GM12878 (cell line): ENCODE measurements at regions not wholly inside any gene's neighbourhood (a gene's known extent, or its start where the extent isn't known, plus 50 kb on each side); places are given as distances from the start of the nearest gene placed in this dataset.
A peak's percentile ranks its signal among the peaks of the same experiment; 100 is the strongest.

ENCODE experiments used
- ATAC-seq: fragments of 200-7000 bp; cut with Tn5 transposase; 3 replicates; pipeline ENCODE4 v1.9.1; 2020; ENCODE audit warnings: mild to moderate bottlenecking, moderate library complexity
- BruUV-seq: library from RNA; stranded (reverse); fragments of 400-500 nt; replicated peaks from 2 replicates; lab custom pipeline; 2021; lab: Mats Ljungman, UMichigan
- CTCF ChIA-PET: fragments of 300-600 bp; sonication (Branson Sonifier 250); formaldehyde crosslinking; extraction: SDS; loops from one replicate; lab custom pipeline; 2021; ENCODE audit warnings: inconsistent platforms; lab: Yijun Ruan, JAX
- POLR2A ChIA-PET: fragments of 350-600 bp; formaldehyde crosslinking; extraction: SDS; loops from one replicate; lab custom pipeline; 2021; ENCODE audit warnings: inconsistent platforms; lab: Charles Lee
- RAD21 ChIA-PET: fragments of 300-600 bp; sonication (Branson Sonifier 250); formaldehyde crosslinking; loops from one replicate; lab custom pipeline; 2023; ENCODE audit warnings: antibody characterized with exemption; ENCODE audit not compliant: unreplicated experiment; lab: Charles Lee
- SMC1A ChIA-PET: fragments of 300-600 bp; sonication (Branson Sonifier 250); formaldehyde crosslinking; loops from one replicate; lab custom pipeline; 2023; ENCODE audit not compliant: unreplicated experiment, uncharacterized antibody; lab: Charles Lee
- DNase-seq: peaks from one replicate; pipeline ENCODE4 v3.0.0-alpha.2; 2011; ENCODE audit warnings: low read depth, low spot score
- FAIRE-seq: peaks from 3 replicates; lab custom pipeline; 2011; peaks lifted over from hg19 to GRCh38; lab: Jason Lieb, UNC
- H2AFZ ChIP-seq: 2 replicates; pipeline ENCODE4 v1.6.0; 2011; ENCODE audit warnings: low read depth, low read length, control low read depth; ENCODE audit not compliant: control insufficient read depth
- H3K27ac ChIP-seq: 2 replicates; pipeline ENCODE4 v1.5.1; 2011; ENCODE audit warnings: control low read depth; ENCODE audit not compliant: control insufficient read depth, insufficient read depth
- H3K27me3 ChIP-seq, 2 experiments: replicated peaks in 1 of 2; 2 replicates each; pipeline versions ENCODE4 v1.6.0 to v1.6.1; 2011; ENCODE audit warnings: low read length in 1 of 2; ENCODE audit not compliant: control insufficient read depth in 2 of 2, insufficient read depth in 2 of 2
- H3K36me3 ChIP-seq, 2 experiments: 2 replicates each; pipeline ENCODE4 v1.5.1; 2011; ENCODE audit warnings: low read length in 1 of 2; ENCODE audit not compliant: control insufficient read depth in 2 of 2, insufficient read depth in 2 of 2
- H3K4me1 ChIP-seq: 2 replicates; pipeline ENCODE4 v1.6.1; 2011; ENCODE audit warnings: mild to moderate bottlenecking, low read length, moderate library complexity, mixed read lengths; ENCODE audit not compliant: control insufficient read depth, insufficient read depth
- H3K4me2 ChIP-seq: 2 replicates; pipeline ENCODE4 v1.6.0; 2011; ENCODE audit warnings: control low read depth; ENCODE audit not compliant: control insufficient read depth, insufficient read depth
- H3K4me3 ChIP-seq: fragments of 200-600 bp; sonication (generic); 2 replicates; pipeline ENCODE4 v1.5.1; 2016
- H3K79me2 ChIP-seq: 2 replicates; pipeline ENCODE4 v1.6.0; 2011; ENCODE audit warnings: low read length; ENCODE audit not compliant: control insufficient read depth, insufficient read depth
- H3K9ac ChIP-seq: 2 replicates; pipeline ENCODE4 v1.8.0; 2011; ENCODE audit warnings: low read length, control low read depth, mixed read lengths; ENCODE audit not compliant: control insufficient read depth, insufficient read depth
- H3K9me3 ChIP-seq: replicated peaks from 3 replicates; pipeline ENCODE4 v1.5.1; 2011; ENCODE audit warnings: mild to moderate bottlenecking, low read length; ENCODE audit not compliant: control insufficient read depth, insufficient read depth
- H4K20me1 ChIP-seq: 2 replicates; pipeline ENCODE4 v1.6.0; 2011; ENCODE audit not compliant: control insufficient read depth, insufficient read depth
- ASH2L ChIP-seq: fragments of 300-600, 200-600 bp; sonication (generic); IDR thresholded peaks from 2 replicates; pipeline ENCODE4 v1.6.1; 2017; ENCODE audit warnings: low read depth, mild to moderate bottlenecking, borderline replicate concordance
- BHLHE40 ChIP-seq, 2 experiments: fragments of 450-650 bp in 1 of 2; IDR thresholded peaks; 2 replicates each; pipeline ENCODE4 v1.6.1; 2011 to 2017; ENCODE audit warnings: low read depth in 2 of 2, borderline replicate concordance in 1 of 2, improper control_type of control experiment in 1 of 2, low read length in 1 of 2, mild to moderate bottlenecking in 1 of 2
- CEBPB ChIP-seq, 2 experiments: fragments of 150-350 bp in 1 of 2; IDR thresholded peaks; 2 replicates each; pipeline ENCODE4 v1.6.1; 2012 to 2014; ENCODE audit warnings: low read depth in 2 of 2, low read length in 2 of 2, borderline replicate concordance in 1 of 2, inconsistent platforms in 1 of 2
- CHD2 ChIP-seq: IDR thresholded peaks from 2 replicates; pipeline ENCODE4 v1.6.1; 2011; ENCODE audit warnings: low read depth, low read length, improper control_type of control experiment, borderline replicate concordance
- CREB1 ChIP-seq: IDR thresholded peaks from 2 replicates; pipeline ENCODE4 v1.6.1; 2012; ENCODE audit warnings: low read depth, mild to moderate bottlenecking, inconsistent platforms
- JUNB ChIP-seq: IDR thresholded peaks from 2 replicates; pipeline ENCODE4 v1.6.1; 2016; ENCODE audit warnings: antibody characterized with exemption, mild to moderate bottlenecking
- LARP7 ChIP-seq: fragments of 450-650 bp; IDR thresholded peaks from 2 replicates; pipeline ENCODE4 v1.6.1; 2017; ENCODE audit warnings: mild to moderate bottlenecking
- MEF2B ChIP-seq: fragments of 450-650 bp; IDR thresholded peaks from 2 replicates; pipeline ENCODE4 v1.6.1; 2018; ENCODE audit warnings: mild to moderate bottlenecking, moderate library complexity; ENCODE audit not compliant: partially characterized antibody, poor library complexity, severe bottlenecking
- MTA3 ChIP-seq: IDR thresholded peaks from 2 replicates; pipeline ENCODE4 v1.6.1; 2012; ENCODE audit warnings: low read length, inconsistent platforms, borderline replicate concordance
- NFYB ChIP-seq: IDR thresholded peaks from 2 replicates; pipeline ENCODE4 v1.6.1; 2011; ENCODE audit warnings: low read depth, mild to moderate bottlenecking, low read length, improper control_type of control experiment, moderate library complexity; ENCODE audit not compliant: insufficient read depth
- NRF1 ChIP-seq: conservative IDR thresholded peaks from 2 replicates; pipeline ENCODE4 v1.6.1; 2011; ENCODE audit warnings: mild to moderate bottlenecking, low read depth, low read length, improper control_type of control experiment
- PAX5 ChIP-seq: IDR thresholded peaks from 2 replicates; pipeline ENCODE4 v1.6.1; 2011; ENCODE audit warnings: low read depth, low read length, borderline replicate concordance
- PML ChIP-seq: IDR thresholded peaks from 2 replicates; pipeline ENCODE4 v1.6.1; 2012; ENCODE audit warnings: low read length, inconsistent platforms
- SMC3 ChIP-seq: IDR thresholded peaks from 2 replicates; pipeline ENCODE4 v1.6.1; 2011; ENCODE audit warnings: low read length, improper control_type of control experiment, borderline replicate concordance
- SRF ChIP-seq, 2 experiments: IDR thresholded peaks; 2 replicates each; pipeline ENCODE4 v1.6.1; 2011; ENCODE audit warnings: low read depth in 2 of 2, low read length in 2 of 2, mild to moderate bottlenecking in 1 of 2, moderate library complexity in 1 of 2
- ZNF217 ChIP-seq: fragments of 450-650 bp; IDR thresholded peaks from 2 replicates; pipeline ENCODE4 v1.6.1; 2017; ENCODE audit warnings: antibody characterized with exemption, mild to moderate bottlenecking
- in situ Hi-C: fragments of 300-500 bp; cut with MboI; formaldehyde crosslinking; loops from 9 replicates; pipeline ENCODE4 v1.14.3; 2018; ENCODE audit warnings: mixed read lengths
- intact Hi-C: fragments of 100-400 bp; cut with micrococcal nuclease; formaldehyde crosslinking; loops from one replicate; pipeline ENCODE4 v1.14.2; 2022; ENCODE audit not compliant: unreplicated experiment
- TF ChIP-seq, protein P1 (sequence below): fragments of 450-650 bp; IDR thresholded peaks from 2 replicates; pipeline ENCODE4 v1.6.1; 2017; ENCODE audit warnings: antibody characterized with exemption, mild to moderate bottlenecking, moderate library complexity

DNA sequence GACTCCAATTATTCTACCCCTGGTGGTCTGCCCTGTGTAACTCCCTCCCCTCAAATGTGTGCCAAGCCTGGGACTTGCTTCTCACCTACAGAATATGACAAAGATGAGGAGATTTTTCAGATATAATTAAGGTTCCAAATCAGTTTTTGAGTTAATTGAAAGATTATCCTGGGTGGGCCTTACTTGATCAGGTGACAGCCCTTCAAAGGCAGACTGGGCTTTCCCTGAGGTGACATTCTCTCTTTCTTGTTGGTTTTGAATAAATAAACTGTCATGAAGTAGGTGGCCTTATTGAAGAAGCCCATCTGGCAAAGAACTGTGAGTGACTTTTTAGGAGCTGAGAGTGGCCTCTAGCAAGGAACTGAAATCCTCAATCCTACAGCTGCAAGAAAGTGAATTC, 106.0 kb downstream of the BRMS1L start:
- TF ChIP-seq SRF (IDR thresholded peaks at IDR 0.05; ENCODE audit: low read depth in 2 of 2, low read length in 2 of 2) (no peak), JUNB (no peak), MTA3 (no peak), PML (0 out of 2 replicates have a peak, but pooled peaks have one; percentile 24)
- H4K20me1 ChIP-seq: no peaks in the 10 kb centered on the region
- H3K4me1 ChIP-seq: peaks cover 20% of the 10 kb centered on the region
- H3K36me3 ChIP-seq: no peaks in the 10 kb centered on the region
- peak overlapping the region; percentile 35; the same call in 1 of the 2 replicates for H3K4me3 ChIP-seq
- DNase-seq (no peak), FAIRE-seq (no peak), ATAC-seq (peak; percentile 31)
- ChIA-PET RAD21 (no interaction called here), POLR2A (interaction anchor here (1.1 kb wide), 1 partner anchor 10 kb away, joined by 3 read pairs; no protein-coding TSS in a partner anchor), CTCF (interaction anchor here (1.7 to 1.9 kb wide), 2 partner anchors 9 to 50 kb away, joined by 4 to 7 read pairs; no protein-coding TSS in a partner anchor), SMC1A (interaction anchor here (1.2 to 2.8 kb wide), 4 partner anchors 8 to 20 kb away, joined by 3 to 12 read pairs (median 5); no protein-coding TSS in a partner anchor)
- BruUV-seq: no TSS peak
- no peak overlapping the region for H3K9ac ChIP-seq
- H3K27me3 ChIP-seq: no peaks in the 10 kb centered on the region
- in situ Hi-C loops: no loop called here
- H3K79me2 ChIP-seq: no peaks in the 10 kb centered on the region
- H3K9me3 ChIP-seq: no peaks in the 10 kb centered on the region; the same call in 2 of the 3 replicates
- H3K4me2 ChIP-seq: peak overlapping the region; percentile 43
- H3K27ac ChIP-seq: peak overlapping the region; percentile 7; the same call in 1 of the 2 replicates
- peak overlapping the region; percentile 53 for H2AFZ ChIP-seq
- intact Hi-C loops: no loop called here

DNA sequence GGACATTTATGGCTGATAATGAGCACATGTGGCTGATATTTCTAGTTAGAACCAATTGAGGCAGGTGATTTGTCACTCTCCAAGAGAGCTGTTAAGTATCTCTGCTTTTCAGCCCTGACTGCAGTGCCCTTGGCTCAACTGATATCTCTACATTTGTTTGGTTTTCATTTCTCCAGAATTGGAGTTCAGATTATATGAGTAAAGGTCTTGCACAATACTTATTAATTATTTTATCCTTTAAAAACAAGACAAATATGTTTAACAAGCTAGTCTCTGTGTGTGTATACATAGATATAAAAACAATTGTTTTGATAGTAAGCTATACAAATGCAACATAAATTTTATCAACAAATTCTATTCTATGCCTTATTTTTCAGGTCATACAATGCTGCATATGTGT, 105.2 kb downstream of the BRMS1L start:
- RAD21 ChIA-PET: interaction anchor here (1.2 kb wide), 1 partner anchor 13 kb away, joined by 3 read pairs; no protein-coding TSS in a partner anchor
- H3K4me1 ChIP-seq: peaks cover 20% of the 10 kb centered on the region
- intact Hi-C loops (no loop called here), in situ Hi-C loops (no loop called here)
- H4K20me1 ChIP-seq: no peaks in the 10 kb centered on the region
- H3K4me2 ChIP-seq: no peak overlapping the region
- no peak overlapping the region for H2AFZ ChIP-seq
- POLR2A ChIA-PET: interaction anchor here (0.6 to 1.1 kb wide), 2 partner anchors 11 to 1011 kb away, joined by 3 read pairs; no protein-coding TSS in a partner anchor
- H3K4me3 ChIP-seq: no peak overlapping the region
- CTCF ChIA-PET: interaction anchor here (1.4 to 1.9 kb wide), 3 partner anchors 9 to 138 kb away, joined by 4 to 7 read pairs (median 4); no protein-coding TSS in a partner anchor
- H3K36me3 ChIP-seq: no peaks in the 10 kb centered on the region
- BruUV-seq: no TSS peak
- no peaks in the 10 kb centered on the region for H3K79me2 ChIP-seq
- H3K9ac ChIP-seq: no peak overlapping the region
- SMC1A ChIA-PET: interaction anchor here (0.6 to 2.8 kb wide), 4 partner anchors 9 to 26 kb away, joined by 3 to 12 read pairs (median 4); no protein-coding TSS in a partner anchor
- DNase-seq (no peak), ATAC-seq (no peak), FAIRE-seq (no peak)
- H3K27ac ChIP-seq: no peak overlapping the region
- H3K9me3 ChIP-seq: no peaks in the 10 kb centered on the region; the same call in 2 of the 3 replicates
- H3K27me3 ChIP-seq: no peaks in the 10 kb centered on the region
- no peak for TF ChIP-seq BHLHE40 (IDR thresholded peaks at IDR 0.05; ENCODE audit: borderline replicate concordance in 1 of 2, low read depth in 2 of 2, low read length in 1 of 2)
- no peak for TF ChIP-seq CEBPB (IDR thresholded peaks at IDR 0.05; ENCODE audit: borderline replicate concordance in 1 of 2, low read depth in 2 of 2, low read length in 2 of 2)
- no peak for TF ChIP-seq MEF2B
- no peak for TF ChIP-seq ASH2L
- TF ChIP-seq ZNF217: no peak
- no peak for TF ChIP-seq SMC3
- TF ChIP-seq, protein P1, sequence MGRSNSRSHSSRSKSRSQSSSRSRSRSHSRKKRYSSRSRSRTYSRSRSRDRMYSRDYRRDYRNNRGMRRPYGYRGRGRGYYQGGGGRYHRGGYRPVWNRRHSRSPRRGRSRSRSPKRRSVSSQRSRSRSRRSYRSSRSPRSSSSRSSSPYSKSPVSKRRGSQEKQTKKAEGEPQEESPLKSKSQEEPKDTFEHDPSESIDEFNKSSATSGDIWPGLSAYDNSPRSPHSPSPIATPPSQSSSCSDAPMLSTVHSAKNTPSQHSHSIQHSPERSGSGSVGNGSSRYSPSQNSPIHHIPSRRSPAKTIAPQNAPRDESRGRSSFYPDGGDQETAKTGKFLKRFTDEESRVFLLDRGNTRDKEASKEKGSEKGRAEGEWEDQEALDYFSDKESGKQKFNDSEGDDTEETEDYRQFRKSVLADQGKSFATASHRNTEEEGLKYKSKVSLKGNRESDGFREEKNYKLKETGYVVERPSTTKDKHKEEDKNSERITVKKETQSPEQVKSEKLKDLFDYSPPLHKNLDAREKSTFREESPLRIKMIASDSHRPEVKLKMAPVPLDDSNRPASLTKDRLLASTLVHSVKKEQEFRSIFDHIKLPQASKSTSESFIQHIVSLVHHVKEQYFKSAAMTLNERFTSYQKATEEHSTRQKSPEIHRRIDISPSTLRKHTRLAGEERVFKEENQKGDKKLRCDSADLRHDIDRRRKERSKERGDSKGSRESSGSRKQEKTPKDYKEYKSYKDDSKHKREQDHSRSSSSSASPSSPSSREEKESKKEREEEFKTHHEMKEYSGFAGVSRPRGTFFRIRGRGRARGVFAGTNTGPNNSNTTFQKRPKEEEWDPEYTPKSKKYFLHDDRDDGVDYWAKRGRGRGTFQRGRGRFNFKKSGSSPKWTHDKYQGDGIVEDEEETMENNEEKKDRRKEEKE: no peak
- TF ChIP-seq CREB1: no peak
- no peak for TF ChIP-seq NFYB
- TF ChIP-seq CHD2: no peak
- no peak for TF ChIP-seq LARP7
- no peak for TF ChIP-seq PAX5
- no peak for TF ChIP-seq NRF1
